Loucy (cell line): ENCODE measurements at regions not wholly inside any gene's neighbourhood (a gene's known extent, or its start where the extent isn't known, plus 50 kb on each side); places are given as distances from the start of the nearest gene placed in this dataset.

Source experiments
- H2AFZ ChIP-seq: fragments of 200-600 bp; sonication (generic); 2 replicates; pipeline ENCODE4 v1.6.0; 2016; ENCODE audit warnings: antibody characterized with exemption, mild to moderate bottlenecking, low read length, moderate library complexity
- H3F3A ChIP-seq: fragments of 200-600 bp; 2 replicates; pipeline ENCODE4 v1.6.0; 2016; ENCODE audit warnings: antibody characterized with exemption, low read depth, mild to moderate bottlenecking
- H3K27me3 ChIP-seq: fragments of 200-600 bp; sonication (generic); 2 replicates; pipeline ENCODE4 v1.6.1; 2014; ENCODE audit warnings: low read length, mild to moderate bottlenecking; ENCODE audit not compliant: insufficient read depth, poor library complexity, severe bottlenecking
- H3K36me3 ChIP-seq: fragments of 200-600 bp; sonication (generic); 2 replicates; pipeline ENCODE4 v1.6.1; 2016; ENCODE audit warnings: low read length; ENCODE audit not compliant: insufficient read depth
- H3K4me1 ChIP-seq: fragments of 200-600 bp; sonication (generic); 2 replicates; pipeline ENCODE4 v1.5.1; 2014; ENCODE audit warnings: low read length, mild to moderate bottlenecking; ENCODE audit not compliant: insufficient read depth, poor library complexity, severe bottlenecking
- H3K4me2 ChIP-seq: fragments of 200-600 bp; sonication (generic); 2 replicates; pipeline ENCODE4 v1.6.0; 2014; ENCODE audit warnings: antibody characterized with exemption, low read length, low read depth, mild to moderate bottlenecking; ENCODE audit not compliant: poor library complexity, severe bottlenecking
- H3K4me3 ChIP-seq: fragments of 200-600 bp; sonication (generic); 2 replicates; pipeline ENCODE4 v1.5.1; 2014; ENCODE audit warnings: low read length, mild to moderate bottlenecking, mixed read lengths; ENCODE audit not compliant: poor library complexity, severe bottlenecking
- H3K79me2 ChIP-seq: fragments of 200-600 bp; sonication (generic); 2 replicates; pipeline ENCODE4 v1.6.1; 2014; ENCODE audit warnings: low read length; ENCODE audit not compliant: insufficient read depth
- H3K9ac ChIP-seq: fragments of 200-600 bp; sonication (generic); 2 replicates; pipeline ENCODE4 v1.6.0; 2014; ENCODE audit warnings: mild to moderate bottlenecking, low read depth, low read length, moderate library complexity; ENCODE audit not compliant: poor library complexity, severe bottlenecking
- H3K9me2 ChIP-seq: fragments of 200-600 bp; sonication (generic); replicated peaks from 2 replicates; pipeline ENCODE4 v1.6.1; 2016; ENCODE audit warnings: low read depth, low read length, mixed read lengths
- H3K9me3 ChIP-seq: fragments of 200-600 bp; sonication (generic); 2 replicates; pipeline ENCODE4 v1.6.1; 2014; ENCODE audit warnings: mild to moderate bottlenecking, antibody characterized with exemption, low read length, low read depth; ENCODE audit not compliant: insufficient read depth
- H4K20me1 ChIP-seq: fragments of 200-600 bp; sonication (generic); 2 replicates; pipeline ENCODE4 v1.6.0; 2014; ENCODE audit warnings: antibody characterized with exemption, low read length, mild to moderate bottlenecking; ENCODE audit not compliant: insufficient read depth, poor library complexity, severe bottlenecking
- EZH2phosphoT487 ChIP-seq: fragments of 200-600 bp; IDR thresholded peaks from 2 replicates; pipeline ENCODE4 v1.6.1; 2018; ENCODE audit warnings: antibody characterized with exemption, mild to moderate bottlenecking, moderate library complexity, borderline replicate concordance
- TF ChIP-seq, protein P1 (sequence below): fragments of 200-600 bp; sonication (generic); conservative IDR thresholded peaks from 2 replicates; pipeline ENCODE4 v1.5.1; 2014; ENCODE audit warnings: mild to moderate bottlenecking, antibody characterized with exemption, low read length

DNA sequence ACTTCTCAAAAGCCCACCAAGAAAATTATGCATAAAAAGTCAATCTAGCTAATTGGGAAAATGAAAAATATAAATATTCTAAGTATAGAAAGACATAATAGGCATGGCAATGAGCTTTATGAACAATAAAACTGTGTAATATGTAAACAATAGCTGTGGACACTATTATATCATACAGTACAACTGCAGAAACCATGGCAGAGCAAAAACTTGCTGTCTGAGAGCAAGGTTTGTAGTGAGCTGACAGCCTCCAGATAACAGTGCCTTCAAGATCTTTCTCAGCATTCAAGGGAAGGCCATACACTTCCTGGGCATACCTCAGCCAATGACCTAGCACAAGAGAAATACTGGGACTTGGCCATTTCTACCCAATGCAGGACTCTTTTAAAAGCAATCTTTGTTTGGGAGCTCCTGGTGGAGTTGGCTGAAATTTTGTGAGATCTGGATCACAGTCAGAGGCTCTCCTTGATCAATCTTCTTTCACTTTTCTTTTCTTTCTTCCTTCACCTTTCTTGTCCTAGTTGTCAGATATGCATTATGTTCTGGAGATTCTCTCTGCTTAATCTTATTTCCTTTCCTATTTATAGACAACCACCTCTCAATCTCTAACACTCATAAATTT is 427.2 kb upstream of the UBE2E3 start:
- H3K79me2 ChIP-seq: no peaks in the 10 kb centered on the region
- TF ChIP-seq, protein P1, sequence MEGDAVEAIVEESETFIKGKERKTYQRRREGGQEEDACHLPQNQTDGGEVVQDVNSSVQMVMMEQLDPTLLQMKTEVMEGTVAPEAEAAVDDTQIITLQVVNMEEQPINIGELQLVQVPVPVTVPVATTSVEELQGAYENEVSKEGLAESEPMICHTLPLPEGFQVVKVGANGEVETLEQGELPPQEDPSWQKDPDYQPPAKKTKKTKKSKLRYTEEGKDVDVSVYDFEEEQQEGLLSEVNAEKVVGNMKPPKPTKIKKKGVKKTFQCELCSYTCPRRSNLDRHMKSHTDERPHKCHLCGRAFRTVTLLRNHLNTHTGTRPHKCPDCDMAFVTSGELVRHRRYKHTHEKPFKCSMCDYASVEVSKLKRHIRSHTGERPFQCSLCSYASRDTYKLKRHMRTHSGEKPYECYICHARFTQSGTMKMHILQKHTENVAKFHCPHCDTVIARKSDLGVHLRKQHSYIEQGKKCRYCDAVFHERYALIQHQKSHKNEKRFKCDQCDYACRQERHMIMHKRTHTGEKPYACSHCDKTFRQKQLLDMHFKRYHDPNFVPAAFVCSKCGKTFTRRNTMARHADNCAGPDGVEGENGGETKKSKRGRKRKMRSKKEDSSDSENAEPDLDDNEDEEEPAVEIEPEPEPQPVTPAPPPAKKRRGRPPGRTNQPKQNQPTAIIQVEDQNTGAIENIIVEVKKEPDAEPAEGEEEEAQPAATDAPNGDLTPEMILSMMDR: no peak
- TF ChIP-seq EZH2phosphoT487: no peak
- no peaks in the 10 kb centered on the region for H3K9me2 ChIP-seq
- no peak overlapping the region for H2AFZ ChIP-seq
- no peaks in the 10 kb centered on the region for H3K9me3 ChIP-seq
- H3F3A ChIP-seq: no peaks in the 10 kb centered on the region
- no peak overlapping the region for H3K4me3 ChIP-seq
- no peak overlapping the region for H3K4me2 ChIP-seq
- no peaks in the 10 kb centered on the region for H4K20me1 ChIP-seq
- no peaks in the 10 kb centered on the region for H3K36me3 ChIP-seq
- no peaks in the 10 kb centered on the region for H3K4me1 ChIP-seq
- H3K27me3 ChIP-seq: no peaks in the 10 kb centered on the region
- H3K9ac ChIP-seq: no peak overlapping the region

DNA sequence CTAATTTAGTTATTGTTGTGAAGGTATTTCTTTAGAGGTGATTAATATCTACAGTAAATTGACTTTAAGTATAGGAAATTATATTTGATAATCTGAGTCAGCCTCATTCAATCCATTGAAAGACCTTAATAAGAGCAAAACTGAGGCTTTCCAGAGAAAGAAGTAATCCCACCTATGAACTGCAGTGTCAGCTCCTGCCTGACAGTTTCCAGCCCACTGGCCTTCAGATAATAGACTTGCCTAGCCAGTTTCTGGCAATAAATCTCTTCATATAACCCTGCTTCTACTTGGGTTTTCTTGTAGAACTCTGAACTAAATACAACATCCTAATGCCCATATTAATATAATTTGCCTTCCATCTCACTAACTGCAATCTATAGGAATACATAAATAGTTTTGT is 437.9 kb upstream of the UBE2E3 start:
- Histone ChIP-seq H3K9ac (no peak overlapping the region), H3K9me3 (no peaks in the 10 kb centered on the region), H4K20me1 (no peaks in the 10 kb centered on the region), H3K27me3 (no peaks in the 10 kb centered on the region), H3K79me2 (no peaks in the 10 kb centered on the region), H2AFZ (no peak overlapping the region), H3K9me2 (no peaks in the 10 kb centered on the region), H3K4me3 (no peak overlapping the region), H3K36me3 (no peaks in the 10 kb centered on the region), H3F3A (no peaks in the 10 kb centered on the region), H3K4me1 (no peaks in the 10 kb centered on the region), H3K4me2 (no peak overlapping the region)
- no peak for TF ChIP-seq EZH2phosphoT487
- TF ChIP-seq, protein P1: no peak

DNA sequence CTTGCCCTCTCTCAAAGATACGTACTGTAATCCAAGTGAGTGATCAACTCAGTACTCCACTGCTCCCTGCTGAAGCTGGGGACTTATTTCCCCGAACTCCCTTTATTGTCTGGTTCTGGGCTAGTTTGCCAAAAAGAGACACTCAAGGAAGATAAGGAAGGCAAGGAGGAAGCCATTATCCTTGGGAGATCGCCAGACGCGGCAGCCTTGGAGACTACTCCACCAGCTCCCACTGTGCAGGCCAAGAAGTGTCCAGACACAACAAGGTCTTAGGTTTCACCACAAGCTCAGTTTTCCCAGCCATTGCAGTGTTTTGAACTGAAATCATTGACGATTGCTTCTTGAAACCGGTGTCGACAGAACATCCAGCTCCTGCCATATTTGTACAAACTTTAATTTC is 439.6 kb upstream of the UBE2E3 start:
- Histone ChIP-seq H3K79me2 (no peaks in the 10 kb centered on the region), H4K20me1 (no peaks in the 10 kb centered on the region), H3K4me2 (no peak overlapping the region), H3K4me1 (no peaks in the 10 kb centered on the region), H3K9ac (no peak overlapping the region), H3F3A (no peaks in the 10 kb centered on the region), H2AFZ (no peak overlapping the region), H3K4me3 (no peak overlapping the region), H3K36me3 (no peaks in the 10 kb centered on the region), H3K9me2 (no peaks in the 10 kb centered on the region), H3K27me3 (no peaks in the 10 kb centered on the region), H3K9me3 (no peaks in the 10 kb centered on the region)
- TF ChIP-seq, protein P1: no peak
- TF ChIP-seq EZH2phosphoT487: no peak
